ENCODE measurements at regions not wholly inside any gene's neighbourhood (a gene's known extent, or its start where the extent isn't known, plus 50 kb on each side); places are given as distances from the start of the nearest gene placed in this dataset.

DNA sequence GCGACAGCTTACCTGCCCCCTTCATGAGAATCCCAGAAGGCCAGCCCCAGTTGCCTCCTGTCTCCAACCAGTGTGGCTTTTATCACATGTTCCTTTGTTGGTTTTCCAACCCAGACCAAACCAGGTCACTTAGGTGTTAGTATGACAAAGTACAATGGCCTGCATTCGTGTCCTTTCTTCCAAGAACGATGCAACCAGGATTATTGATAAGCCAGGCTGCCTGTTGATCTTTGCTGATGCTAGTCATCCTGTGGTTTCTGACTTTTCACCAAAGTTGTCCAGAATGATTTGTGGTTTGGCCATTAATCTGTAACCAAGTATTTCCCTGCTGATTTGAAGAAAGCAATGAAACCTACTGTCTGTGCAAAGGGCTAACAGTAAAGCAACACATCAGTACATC lies 191.4 kb downstream of the CYLD start:
- Mint-ChIP-seq H3K4me1 (no peaks in the 10 kb centered on the region), H3K4me3 (no peak overlapping the region)

DNA sequence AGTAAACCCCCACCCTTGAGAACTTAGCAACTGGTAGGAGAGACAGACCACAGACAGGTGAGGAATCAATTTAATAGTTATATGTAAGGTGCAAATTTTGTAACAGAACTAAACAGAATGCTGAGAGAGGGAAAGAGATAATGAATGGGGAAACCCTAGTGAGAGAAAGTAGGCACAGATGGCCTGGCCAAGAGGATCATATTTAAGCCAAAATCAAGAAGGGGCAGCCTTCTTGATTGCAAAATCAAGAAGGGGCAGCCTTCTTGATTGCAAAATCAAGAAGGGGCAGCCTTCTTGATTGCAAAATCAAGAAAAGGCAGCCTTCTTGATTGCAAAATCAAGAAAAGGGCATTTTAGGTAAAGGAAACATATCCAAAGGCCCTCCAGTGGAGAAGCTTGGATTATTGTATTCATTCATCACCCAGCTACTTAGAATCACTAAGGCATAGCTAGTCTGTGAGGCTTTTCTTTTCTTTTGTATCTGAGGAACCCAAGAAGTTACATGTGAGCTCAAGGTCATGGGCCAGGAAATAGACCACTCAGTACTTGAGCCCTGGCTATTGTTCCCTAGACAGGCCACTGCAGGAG lies 190.6 kb downstream of the CYLD start:
- no peak for DNase-seq (ENCODE audit: low read depth, low spot score)
- no peaks in the 10 kb centered on the region for H3K4me1 Mint-ChIP-seq
- H3K9me3 Mint-ChIP-seq, result peaks cover 2% of the 10 kb centered on the region
- no peaks in the 10 kb centered on the region for H3K36me3 Mint-ChIP-seq (ENCODE audit: low read depth)
- peaks cover 6% of the 10 kb centered on the region for H3K27me3 Mint-ChIP-seq (ENCODE audit: low read depth)
- no peak overlapping the region for H3K4me3 Mint-ChIP-seq
- H3K27ac Mint-ChIP-seq (ENCODE audit: unreplicated experiment), result no peak overlapping the region
- TF ChIP-seq, protein P1, sequence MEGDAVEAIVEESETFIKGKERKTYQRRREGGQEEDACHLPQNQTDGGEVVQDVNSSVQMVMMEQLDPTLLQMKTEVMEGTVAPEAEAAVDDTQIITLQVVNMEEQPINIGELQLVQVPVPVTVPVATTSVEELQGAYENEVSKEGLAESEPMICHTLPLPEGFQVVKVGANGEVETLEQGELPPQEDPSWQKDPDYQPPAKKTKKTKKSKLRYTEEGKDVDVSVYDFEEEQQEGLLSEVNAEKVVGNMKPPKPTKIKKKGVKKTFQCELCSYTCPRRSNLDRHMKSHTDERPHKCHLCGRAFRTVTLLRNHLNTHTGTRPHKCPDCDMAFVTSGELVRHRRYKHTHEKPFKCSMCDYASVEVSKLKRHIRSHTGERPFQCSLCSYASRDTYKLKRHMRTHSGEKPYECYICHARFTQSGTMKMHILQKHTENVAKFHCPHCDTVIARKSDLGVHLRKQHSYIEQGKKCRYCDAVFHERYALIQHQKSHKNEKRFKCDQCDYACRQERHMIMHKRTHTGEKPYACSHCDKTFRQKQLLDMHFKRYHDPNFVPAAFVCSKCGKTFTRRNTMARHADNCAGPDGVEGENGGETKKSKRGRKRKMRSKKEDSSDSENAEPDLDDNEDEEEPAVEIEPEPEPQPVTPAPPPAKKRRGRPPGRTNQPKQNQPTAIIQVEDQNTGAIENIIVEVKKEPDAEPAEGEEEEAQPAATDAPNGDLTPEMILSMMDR (conservative IDR thresholded peaks at IDR 0.05), result no peak

More for the DNA sequence above, 191.4 kb downstream of the CYLD start:
- no peak overlapping the region for H3K27ac Mint-ChIP-seq (ENCODE audit: unreplicated experiment)
- no peaks in the 10 kb centered on the region for H3K36me3 Mint-ChIP-seq (ENCODE audit: low read depth)
- peaks cover 6% of the 10 kb centered on the region for H3K27me3 Mint-ChIP-seq (ENCODE audit: low read depth)
- no peak for DNase-seq (ENCODE audit: low read depth, low spot score)
- TF ChIP-seq, protein P1 (conservative IDR thresholded peaks at IDR 0.05), result no peak
- peaks cover 2% of the 10 kb centered on the region for H3K9me3 Mint-ChIP-seq

DNA sequence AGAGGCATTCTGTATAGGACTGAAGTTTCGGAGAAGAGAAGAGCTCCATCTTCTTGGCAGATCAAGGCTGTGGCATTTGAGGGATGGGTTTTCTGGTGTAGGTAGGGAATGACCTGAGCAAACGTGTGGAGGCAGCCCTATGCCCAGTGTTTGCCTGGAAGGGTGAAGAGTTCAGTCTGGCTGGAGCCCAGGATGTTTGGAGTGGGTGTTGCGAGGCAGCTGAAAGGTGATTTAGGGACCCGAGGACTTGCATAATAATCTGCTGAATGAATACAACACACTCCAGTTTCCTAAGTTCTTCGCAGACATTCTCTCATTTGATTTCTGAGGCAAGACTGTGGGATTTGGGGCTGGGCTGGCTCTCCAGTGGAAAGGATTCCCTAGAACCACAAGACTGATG lies 186.2 kb downstream of the CYLD start:
- Mint-ChIP-seq H3K4me1 (no peaks in the 10 kb centered on the region), H3K36me3 (ENCODE audit: low read depth) (no peaks in the 10 kb centered on the region), H3K27me3 (ENCODE audit: low read depth) (peaks cover 18% of the 10 kb centered on the region), H3K27ac (ENCODE audit: unreplicated experiment) (no peak overlapping the region), H3K4me3 (no peak overlapping the region), H3K9me3 (peaks cover 2% of the 10 kb centered on the region)
- no peak for DNase-seq (ENCODE audit: low read depth, low spot score)
- TF ChIP-seq, protein P1 (conservative IDR thresholded peaks at IDR 0.05), result no peak

DNA sequence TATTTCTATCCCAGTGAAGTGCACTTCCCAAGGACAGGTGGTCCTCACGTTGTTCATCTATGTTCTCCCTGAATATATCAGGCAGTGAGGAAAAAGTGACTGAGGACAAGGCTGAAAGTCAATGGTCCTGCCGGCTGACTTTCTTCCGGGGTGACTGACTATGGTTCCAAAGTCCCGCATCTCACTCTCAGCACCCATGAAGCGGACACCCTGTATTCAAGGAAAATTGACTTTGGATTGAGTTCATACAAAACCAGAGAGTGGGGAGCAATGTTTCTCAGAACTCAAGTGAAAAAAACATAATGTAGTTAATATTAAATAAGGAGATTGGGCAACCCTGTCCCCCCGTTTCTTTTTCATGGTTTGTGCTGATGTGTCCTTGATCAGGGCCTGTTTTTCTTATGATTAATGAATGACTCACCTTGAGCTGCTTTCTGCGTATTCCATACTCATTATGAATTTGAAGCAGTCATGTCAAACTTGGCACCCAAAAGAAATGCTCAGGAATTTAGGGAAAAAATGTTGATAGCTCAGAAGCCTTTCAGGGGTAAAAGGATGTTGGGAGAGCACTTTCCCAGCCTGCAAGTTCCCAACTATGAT lies 184.0 kb downstream of the CYLD start:
- peaks cover 26% of the 10 kb centered on the region for H3K27me3 Mint-ChIP-seq (ENCODE audit: low read depth)
- no peak overlapping the region for H3K27ac Mint-ChIP-seq (ENCODE audit: unreplicated experiment)
- H3K4me3 Mint-ChIP-seq, result no peak overlapping the region
- DNase-seq (ENCODE audit: low read depth, low spot score), result no peak
- no peaks in the 10 kb centered on the region for H3K36me3 Mint-ChIP-seq (ENCODE audit: low read depth)
- H3K4me1 Mint-ChIP-seq, result no peaks in the 10 kb centered on the region
- TF ChIP-seq, protein P1 (conservative IDR thresholded peaks at IDR 0.05), result no peak
- H3K9me3 Mint-ChIP-seq, result peaks cover 2% of the 10 kb centered on the region

DNA sequence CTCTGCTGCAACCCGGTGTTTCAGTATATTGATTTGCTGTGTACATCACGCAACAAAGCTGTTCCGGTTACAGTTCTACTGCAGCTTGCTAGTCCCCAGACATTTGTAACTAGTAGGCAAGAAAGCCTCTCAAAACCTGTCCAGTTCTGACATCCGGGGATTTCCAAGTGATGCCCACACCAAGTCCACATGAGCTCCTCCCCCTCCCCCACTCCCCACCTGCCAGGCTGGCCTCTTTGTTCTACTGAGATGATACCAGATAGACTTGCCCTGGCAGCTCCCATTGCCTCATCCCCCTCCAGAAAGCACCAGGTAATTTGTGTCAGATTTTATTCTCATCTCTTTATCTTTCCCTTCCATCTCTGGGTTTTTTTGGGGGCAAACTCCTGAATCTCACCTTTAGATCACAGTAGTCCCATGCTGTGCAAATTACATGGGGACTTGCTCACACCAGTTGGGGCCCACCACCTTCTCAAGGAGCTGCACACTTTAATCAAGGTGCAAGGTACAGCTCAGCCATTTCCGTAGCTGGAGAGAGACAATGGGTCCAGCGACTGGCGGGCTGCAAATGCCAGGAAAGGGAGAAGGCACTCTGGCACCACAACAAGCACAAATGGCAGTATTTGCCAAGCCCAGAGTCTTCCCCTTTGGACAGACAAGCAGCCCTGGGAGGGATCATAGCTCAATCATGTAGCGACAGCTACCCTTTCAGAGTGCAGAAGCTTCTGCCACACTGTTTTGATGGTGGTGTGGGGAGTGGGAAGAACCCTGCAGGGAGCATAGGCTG lies 183.1 kb downstream of the CYLD start:
- H3K4me3 Mint-ChIP-seq, result no peak overlapping the region
- TF ChIP-seq, protein P1 (conservative IDR thresholded peaks at IDR 0.05), result no peak
- H3K9me3 Mint-ChIP-seq, result peaks cover 2% of the 10 kb centered on the region
- H3K27me3 Mint-ChIP-seq (ENCODE audit: low read depth), result peaks cover 26% of the 10 kb centered on the region
- DNase-seq (ENCODE audit: low read depth, low spot score), result no peak
- no peaks in the 10 kb centered on the region for H3K36me3 Mint-ChIP-seq (ENCODE audit: low read depth)
- no peaks in the 10 kb centered on the region for H3K4me1 Mint-ChIP-seq
- H3K27ac Mint-ChIP-seq (ENCODE audit: unreplicated experiment), result no peak overlapping the region

Data from neural crest cell (in vitro differentiated cells).